HCT116 (cell line): ENCODE measurements at regions not wholly inside any gene's neighbourhood (a gene's known extent, or its start where the extent isn't known, plus 50 kb on each side); places are given as distances from the start of the nearest gene placed in this dataset.

ENCODE experiments used
- ATAC-seq: fragments of 200-7000 bp; cut with Tn5 transposase; 2 replicates; pipeline ENCODE4 v1.9.1; 2020; ENCODE audit warnings: mild to moderate bottlenecking, moderate library complexity
- BruUV-seq: library from RNA; stranded (reverse); fragments of 400-500 nt; replicated peaks from 2 replicates; lab custom pipeline; 2021; lab: Mats Ljungman, UMichigan
- CTCF ChIA-PET: fragments of 300-600 bp; sonication (Branson Sonifier 250); formaldehyde crosslinking; loops from one replicate; lab custom pipeline; 2021; ENCODE audit warnings: antibody characterized with exemption; lab: Charles Lee
- POLR2A ChIA-PET: fragments of 300-600, 350-600 bp; sonication (Branson Sonifier 250); formaldehyde crosslinking; loops from one replicate; lab custom pipeline; 2021; ENCODE audit warnings: antibody characterized with exemption; lab: Charles Lee
- RAD21 ChIA-PET, 2 experiments: fragments of 300-600 bp; sonication (Branson Sonifier 250); formaldehyde crosslinking; loops; one replicate each; lab custom pipeline; 2023; ENCODE audit warnings: low total read pairs in 2 of 2; ENCODE audit not compliant: uncharacterized antibody in 2 of 2, unreplicated experiment in 2 of 2, low non-redundant PET in 1 of 2; lab: Charles Lee
- DNase-seq: peaks from one replicate; pipeline ENCODE4 v3.0.0-alpha.2; 2010; ENCODE audit warnings: low read depth, low spot score
- H2AFZ ChIP-seq: fragments of 200-600 bp; shearing (Covaris generic), sonication (generic); 2 replicates; pipeline ENCODE4 v1.6.1; 2017; ENCODE audit warnings: low read depth, mixed run types, mixed read lengths, antibody characterized with exemption, low read length; ENCODE audit not compliant: poor library complexity, severe bottlenecking
- H3K27ac ChIP-seq: 2 replicates; pipeline ENCODE4 v1.5.1; 2012; ENCODE audit warnings: low read depth, low read length
- H3K27me3 ChIP-seq: fragments of 200-600 bp; sonication (generic); 2 replicates; pipeline ENCODE4 v1.6.1; 2016; ENCODE audit warnings: mixed run types, low read length, mixed read lengths; ENCODE audit not compliant: insufficient read depth
- H3K36me3 ChIP-seq, 2 experiments: fragments of 200-500 bp in 1 of 2; fragments of 200-600 bp in 1 of 2; sonication (Bioruptor generic) in 1 of 2; sonication (generic) in 1 of 2; 2 replicates each; pipeline versions ENCODE4 v1.5.1 to v1.6.1; 2014 to 2016; ENCODE audit warnings: low read length in 2 of 2, inconsistent platforms in 1 of 2, mixed read lengths in 1 of 2, mixed run types in 1 of 2; ENCODE audit not compliant: insufficient read depth in 2 of 2, control insufficient read depth in 1 of 2
- H3K4me1 ChIP-seq, 2 experiments: fragments of 200-600 bp in 1 of 2; sonication (generic) in 1 of 2; 2 replicates each; pipeline versions ENCODE4 v1.5.1 to v1.6.1; 2012 to 2017; ENCODE audit warnings: low read length in 2 of 2, inconsistent platforms in 1 of 2, mild to moderate bottlenecking in 1 of 2, mixed read lengths in 1 of 2, mixed run types in 1 of 2, moderate library complexity in 1 of 2; ENCODE audit not compliant: insufficient read depth in 2 of 2, control insufficient read depth in 1 of 2
- H3K4me2 ChIP-seq: fragments of 200-600 bp; sonication (generic); 2 replicates; pipeline ENCODE4 v1.6.1; 2017; ENCODE audit warnings: mixed run types, low read length, mixed read lengths
- H3K4me3 ChIP-seq, 2 experiments: fragments of 200-600 bp in 1 of 2; sonication (generic) in 1 of 2; replicated peaks in 1 of 2; 2 replicates each; pipeline ENCODE4 v1.5.1; 2011 to 2016; ENCODE audit warnings: low read length in 2 of 2, control low read depth in 1 of 2, low read depth in 1 of 2, mild to moderate bottlenecking in 1 of 2, mixed read lengths in 1 of 2, mixed run types in 1 of 2
- H3K79me2 ChIP-seq: fragments of 200-600 bp; sonication (generic); 2 replicates; pipeline ENCODE4 v1.6.1; 2017; ENCODE audit warnings: mild to moderate bottlenecking, mixed run types, low read length, moderate library complexity, mixed read lengths; ENCODE audit not compliant: insufficient read depth
- H3K9ac ChIP-seq: fragments of 200-600 bp; sonication (generic); 2 replicates; pipeline ENCODE4 v1.6.1; 2016; ENCODE audit warnings: low read length, mixed read lengths
- H3K9me2 ChIP-seq: fragments of 200-600 bp; sonication (generic), shearing (Covaris generic); 2 replicates; pipeline ENCODE4 v1.6.1; 2017; ENCODE audit warnings: mixed run types, mild to moderate bottlenecking, moderate library complexity; ENCODE audit not compliant: insufficient read depth
- H3K9me3 ChIP-seq, 2 experiments: fragments of 200-500 bp in 1 of 2; fragments of 200-600 bp in 1 of 2; sonication (Bioruptor generic) in 1 of 2; sonication (generic) in 1 of 2; 2 replicates each; pipeline ENCODE4 v1.6.1; 2014 to 2017; ENCODE audit warnings: low read length in 2 of 2, mixed read lengths in 2 of 2, inconsistent platforms in 1 of 2, low read depth in 1 of 2, mild to moderate bottlenecking in 1 of 2, mixed run types in 1 of 2, moderate library complexity in 1 of 2; ENCODE audit not compliant: control insufficient read depth in 1 of 2, insufficient read depth in 1 of 2
- H4K20me1 ChIP-seq: fragments of 200-600 bp; sonication (generic), shearing (Covaris generic); 2 replicates; pipeline ENCODE4 v1.6.1; 2017; ENCODE audit warnings: mixed run types, mild to moderate bottlenecking, moderate library complexity; ENCODE audit not compliant: insufficient read depth
- CEBPB ChIP-seq: IDR thresholded peaks from 2 replicates; pipeline ENCODE4 v1.6.1; 2012; ENCODE audit warnings: low read depth
- CTCF ChIP-seq, 3 experiments: fragments of 200-600 bp in 1 of 3; sonication (generic) in 1 of 3; IDR thresholded peaks in 2 of 3; conservative IDR thresholded peaks in 1 of 3; 2 replicates each; pipeline ENCODE4 v1.5.1; 2012 to 2017; ENCODE audit warnings: low read depth in 2 of 3, low read length in 2 of 3, antibody characterized with exemption in 1 of 3, borderline replicate concordance in 1 of 3, control low read depth in 1 of 3, mild to moderate bottlenecking in 1 of 3, mixed read lengths in 1 of 3, mixed run types in 1 of 3, moderate library complexity in 1 of 3; ENCODE audit not compliant: insufficient read depth in 1 of 3
- EZH2 ChIP-seq: fragments of 200-600 bp; sonication (generic); IDR thresholded peaks from 2 replicates; pipeline ENCODE4 v1.6.1; 2017; ENCODE audit warnings: antibody characterized with exemption, mixed run types
- EZH2phosphoT487 ChIP-seq: fragments of 200-600 bp; IDR thresholded peaks from 2 replicates; pipeline ENCODE4 v1.6.1; 2018; ENCODE audit warnings: antibody characterized with exemption, borderline replicate concordance
- FOSL1 ChIP-seq: IDR thresholded peaks from 2 replicates; pipeline ENCODE4 v1.6.1; 2012; ENCODE audit warnings: low read depth
- JUND ChIP-seq: IDR thresholded peaks from 2 replicates; pipeline ENCODE4 v1.6.1; 2012
- MAX ChIP-seq: IDR thresholded peaks from 2 replicates; pipeline ENCODE4 v1.6.1; 2012
- POLR2A ChIP-seq: IDR thresholded peaks from 2 replicates; pipeline ENCODE4 v1.7.0; 2011; ENCODE audit warnings: borderline replicate concordance; ENCODE audit not compliant: insufficient read depth, insufficient read length; ENCODE audit errors: extremely low read depth
- REST ChIP-seq: IDR thresholded peaks from 2 replicates; pipeline ENCODE4 v1.6.1; 2012; ENCODE audit warnings: low read depth
- SIN3A ChIP-seq: IDR thresholded peaks from 2 replicates; pipeline ENCODE4 v1.6.1; 2012; ENCODE audit warnings: low read depth
- SRF ChIP-seq: IDR thresholded peaks from 2 replicates; pipeline ENCODE4 v1.6.1; 2012; ENCODE audit warnings: low read depth
- TCF7L2 ChIP-seq: IDR thresholded peaks from 2 replicates; pipeline ENCODE4 v1.7.0; 2011; ENCODE audit warnings: borderline replicate concordance, inconsistent platforms; ENCODE audit not compliant: insufficient read depth, insufficient read length; ENCODE audit errors: extremely low read depth
- YY1 ChIP-seq: IDR thresholded peaks from 2 replicates; pipeline ENCODE4 v1.6.1; 2011; ENCODE audit warnings: low read length, low read depth, moderate library complexity, mild to moderate bottlenecking; ENCODE audit not compliant: insufficient replicate concordance; ENCODE audit errors: extremely low read depth
- ZBTB33 ChIP-seq: IDR thresholded peaks from 2 replicates; pipeline ENCODE4 v1.6.1; 2011; ENCODE audit warnings: mild to moderate bottlenecking, low read length, moderate library complexity; ENCODE audit not compliant: insufficient replicate concordance; ENCODE audit errors: extremely low read depth
- ZFX ChIP-seq: fragments of 450-650 bp; IDR thresholded peaks from 2 replicates; pipeline ENCODE4 v1.6.1; 2017
- intact Hi-C: fragments of 100-400 bp; cut with micrococcal nuclease; formaldehyde crosslinking; loops from 2 replicates; pipeline ENCODE4 v1.10.0; 2022

- TF ChIP-seq REST (no peak), SRF (no peak), TCF7L2 (no peak), POLR2A (no peak), CTCF (IDR thresholded peaks at IDR 0.05 in 2 of 3, conservative IDR thresholded peaks at IDR 0.05 in 1 of 3; ENCODE audit: borderline replicate concordance in 1 of 3, insufficient read depth in 1 of 3, low read depth in 2 of 3, low read length in 2 of 3) (no peak), EZH2 (no peak)
Observed at GRCh38 chr7:16170671-16171070, 250.7 kb downstream of the CRPPA start (continued).

- RAD21 ChIA-PET: no interaction called here
- H3K4me2 ChIP-seq: no peak overlapping the region
- CTCF ChIA-PET: no interaction called here
- H4K20me1 ChIP-seq: no peaks in the 10 kb centered on the region
- no peaks in the 10 kb centered on the region for H3K9me3 ChIP-seq
- no peak overlapping the region for H3K9ac ChIP-seq
- DNase-seq: no peak
- no peak for TF ChIP-seq EZH2phosphoT487
- no peak for TF ChIP-seq YY1
- no peak for TF ChIP-seq CTCF (IDR thresholded peaks at IDR 0.05 in 2 of 3, conservative IDR thresholded peaks at IDR 0.05 in 1 of 3; ENCODE audit: borderline replicate concordance in 1 of 3, insufficient read depth in 1 of 3, low read depth in 2 of 3, low read length in 2 of 3)
- TF ChIP-seq TCF7L2: no peak
- no peak for TF ChIP-seq ZBTB33
- TF ChIP-seq MAX: no peak
- TF ChIP-seq JUND: no peak
- no peak for TF ChIP-seq CEBPB
- TF ChIP-seq ZFX: no peak
- no peak for TF ChIP-seq SRF
- TF ChIP-seq SIN3A: no peak
- no peak for TF ChIP-seq FOSL1
- TF ChIP-seq, all 23 proteins: peak for 0
- Histone ChIP-seq H3K27ac (no peak overlapping the region), H3K9me2 (no peaks in the 10 kb centered on the region), H3K36me3 (no peaks in the 10 kb centered on the region), H3K27me3 (no peaks in the 10 kb centered on the region), H3K4me3 (no peak overlapping the region), H3K4me1 (peaks cover 0 to 6% of the 10 kb centered on the region in 2 experiments; a peak in 1 of 4 replicates), H2AFZ (no peak overlapping the region), H3K79me2 (no peaks in the 10 kb centered on the region)
- no peak for ATAC-seq
- POLR2A ChIA-PET: no interaction called here
- intact Hi-C loops: no loop called here
- BruUV-seq: no TSS peak
Observed at GRCh38 chr7:16169537-16169936, 251.8 kb downstream of the CRPPA start.
